GM12878 (cell line): ENCODE measurements at regions not wholly inside any gene's neighbourhood (a gene's known extent, or its start where the extent isn't known, plus 50 kb on each side); places are given as distances from the start of the nearest gene placed in this dataset.

Source experiments
- ATAC-seq: fragments of 200-7000 bp; cut with Tn5 transposase; 3 replicates; pipeline ENCODE4 v1.9.1; 2020; ENCODE audit warnings: mild to moderate bottlenecking, moderate library complexity
- BruUV-seq: library from RNA; stranded (reverse); fragments of 400-500 nt; replicated peaks from 2 replicates; lab custom pipeline; 2021; lab: Mats Ljungman, UMichigan
- CTCF ChIA-PET: fragments of 300-600 bp; sonication (Branson Sonifier 250); formaldehyde crosslinking; extraction: SDS; loops from one replicate; lab custom pipeline; 2021; ENCODE audit warnings: inconsistent platforms; lab: Yijun Ruan, JAX
- POLR2A ChIA-PET: fragments of 350-600 bp; formaldehyde crosslinking; extraction: SDS; loops from one replicate; lab custom pipeline; 2021; ENCODE audit warnings: inconsistent platforms; lab: Charles Lee
- RAD21 ChIA-PET: fragments of 300-600 bp; sonication (Branson Sonifier 250); formaldehyde crosslinking; loops from one replicate; lab custom pipeline; 2023; ENCODE audit warnings: antibody characterized with exemption; ENCODE audit not compliant: unreplicated experiment; lab: Charles Lee
- SMC1A ChIA-PET: fragments of 300-600 bp; sonication (Branson Sonifier 250); formaldehyde crosslinking; loops from one replicate; lab custom pipeline; 2023; ENCODE audit not compliant: unreplicated experiment, uncharacterized antibody; lab: Charles Lee
- DNase-seq: peaks from one replicate; pipeline ENCODE4 v3.0.0-alpha.2; 2011; ENCODE audit warnings: low read depth, low spot score
- FAIRE-seq: peaks from 3 replicates; lab custom pipeline; 2011; peaks lifted over from hg19 to GRCh38; lab: Jason Lieb, UNC
- H2AFZ ChIP-seq: 2 replicates; pipeline ENCODE4 v1.6.0; 2011; ENCODE audit warnings: low read depth, low read length, control low read depth; ENCODE audit not compliant: control insufficient read depth
- H3K27ac ChIP-seq: 2 replicates; pipeline ENCODE4 v1.5.1; 2011; ENCODE audit warnings: control low read depth; ENCODE audit not compliant: control insufficient read depth, insufficient read depth
- H3K27me3 ChIP-seq, 2 experiments: replicated peaks in 1 of 2; 2 replicates each; pipeline versions ENCODE4 v1.6.0 to v1.6.1; 2011; ENCODE audit warnings: low read length in 1 of 2; ENCODE audit not compliant: control insufficient read depth in 2 of 2, insufficient read depth in 2 of 2
- H3K36me3 ChIP-seq, 2 experiments: 2 replicates each; pipeline ENCODE4 v1.5.1; 2011; ENCODE audit warnings: low read length in 1 of 2; ENCODE audit not compliant: control insufficient read depth in 2 of 2, insufficient read depth in 2 of 2
- H3K4me1 ChIP-seq: 2 replicates; pipeline ENCODE4 v1.6.1; 2011; ENCODE audit warnings: mild to moderate bottlenecking, low read length, moderate library complexity, mixed read lengths; ENCODE audit not compliant: control insufficient read depth, insufficient read depth
- H3K4me2 ChIP-seq: 2 replicates; pipeline ENCODE4 v1.6.0; 2011; ENCODE audit warnings: control low read depth; ENCODE audit not compliant: control insufficient read depth, insufficient read depth
- H3K4me3 ChIP-seq: fragments of 200-600 bp; sonication (generic); 2 replicates; pipeline ENCODE4 v1.5.1; 2016
- H3K79me2 ChIP-seq: 2 replicates; pipeline ENCODE4 v1.6.0; 2011; ENCODE audit warnings: low read length; ENCODE audit not compliant: control insufficient read depth, insufficient read depth
- H3K9ac ChIP-seq: 2 replicates; pipeline ENCODE4 v1.8.0; 2011; ENCODE audit warnings: low read length, control low read depth, mixed read lengths; ENCODE audit not compliant: control insufficient read depth, insufficient read depth
- H3K9me3 ChIP-seq: replicated peaks from 3 replicates; pipeline ENCODE4 v1.5.1; 2011; ENCODE audit warnings: mild to moderate bottlenecking, low read length; ENCODE audit not compliant: control insufficient read depth, insufficient read depth
- H4K20me1 ChIP-seq: 2 replicates; pipeline ENCODE4 v1.6.0; 2011; ENCODE audit not compliant: control insufficient read depth, insufficient read depth
- GATAD2B ChIP-seq: fragments of 450-650 bp; conservative IDR thresholded peaks from 2 replicates; pipeline ENCODE4 v1.6.1; 2017; ENCODE audit warnings: low read depth, mild to moderate bottlenecking, moderate library complexity
- IKZF1 ChIP-seq: fragments of 450-650 bp; conservative IDR thresholded peaks from 2 replicates; pipeline ENCODE4 v1.6.1; 2017; ENCODE audit warnings: antibody characterized with exemption, mild to moderate bottlenecking
- KDM1A ChIP-seq: fragments of 200-600 bp; sonication (generic); IDR thresholded peaks from 2 replicates; pipeline ENCODE4 v1.6.1; 2016; ENCODE audit warnings: borderline replicate concordance
- KLF5 ChIP-seq: fragments of 450-650 bp; IDR thresholded peaks from 2 replicates; pipeline ENCODE4 v1.6.1; 2014; ENCODE audit warnings: mild to moderate bottlenecking; ENCODE audit not compliant: partially characterized antibody
- MEF2A ChIP-seq: IDR thresholded peaks from 2 replicates; pipeline ENCODE4 v1.6.1; 2011; ENCODE audit warnings: low read depth, mild to moderate bottlenecking, low read length, moderate library complexity; ENCODE audit not compliant: insufficient read depth
- MTA3 ChIP-seq: IDR thresholded peaks from 2 replicates; pipeline ENCODE4 v1.6.1; 2012; ENCODE audit warnings: low read length, inconsistent platforms, borderline replicate concordance
- NBN ChIP-seq: fragments of 450-650 bp; IDR thresholded peaks from 2 replicates; pipeline ENCODE4 v1.6.1; 2016
- NR2C2 ChIP-seq: IDR thresholded peaks from 2 replicates; pipeline ENCODE4 v1.6.1; 2011; ENCODE audit warnings: borderline replicate concordance, low read depth; ENCODE audit not compliant: control insufficient read depth, insufficient read length
- PAX5 ChIP-seq: IDR thresholded peaks from 2 replicates; pipeline ENCODE4 v1.6.1; 2011; ENCODE audit warnings: low read depth, low read length, borderline replicate concordance
- SMC3 ChIP-seq: IDR thresholded peaks from 2 replicates; pipeline ENCODE4 v1.6.1; 2011; ENCODE audit warnings: low read length, improper control_type of control experiment, borderline replicate concordance
- ZBED1 ChIP-seq: IDR thresholded peaks from 2 replicates; pipeline ENCODE4 v1.6.1; 2016; ENCODE audit warnings: borderline replicate concordance
- ZNF687 ChIP-seq: fragments of 450-650 bp; IDR thresholded peaks from 2 replicates; pipeline ENCODE4 v1.6.1; 2017; ENCODE audit warnings: mild to moderate bottlenecking, moderate library complexity
- WGBS: methylation state at CpG from one replicate; pipeline ENCODE4 v1.1.6; 2016; ENCODE audit warnings: low lambda C conversion rate; ENCODE audit not compliant: insufficient replicate concordance, insufficient coverage; ENCODE audit errors: missing lambda C conversion rate; 5-methylcytosine and 5-hydroxymethylcytosine counted together
- in situ Hi-C: fragments of 300-500 bp; cut with MboI; formaldehyde crosslinking; loops from 9 replicates; pipeline ENCODE4 v1.14.3; 2018; ENCODE audit warnings: mixed read lengths
- intact Hi-C: fragments of 100-400 bp; cut with micrococcal nuclease; formaldehyde crosslinking; loops from one replicate; pipeline ENCODE4 v1.14.2; 2022; ENCODE audit not compliant: unreplicated experiment
- TF ChIP-seq, protein P1 (sequence below): fragments of 450-650 bp; formaldehyde crosslinking; IDR thresholded peaks from 2 replicates; pipeline ENCODE4 v1.5.0; 2022; ENCODE audit warnings: mild to moderate bottlenecking, missing genetic modification characterization
- TF ChIP-seq, protein P2 (sequence below): fragments of 450-650 bp; IDR thresholded peaks from 2 replicates; pipeline ENCODE4 v1.6.1; 2018; ENCODE audit warnings: borderline replicate concordance, mild to moderate bottlenecking; ENCODE audit not compliant: partially characterized antibody
- TF ChIP-seq, protein P3 (sequence below): IDR thresholded peaks from 2 replicates; pipeline ENCODE4 v1.6.1; 2012; ENCODE audit warnings: low read depth, low read length, improper control_type of control experiment

- Histone ChIP-seq H3K4me3 (no peak overlapping the region), H3K79me2 (no peaks in the 10 kb centered on the region), H3K27me3 (no peaks in the 10 kb centered on the region), H3K27ac (no peak overlapping the region), H2AFZ (no peak overlapping the region), H3K9me3 (no peaks in the 10 kb centered on the region), H4K20me1 (no peaks in the 10 kb centered on the region), H3K4me1 (no peaks in the 10 kb centered on the region), H3K4me2 (no peak overlapping the region), H3K36me3 (no peaks in the 10 kb centered on the region), H3K9ac (no peak overlapping the region)
- WGBS: 0% methylated on average over 1 of the region's 1 CpG
- ATAC-seq (no peak), DNase-seq (no peak), FAIRE-seq (no peak)
- in situ Hi-C loops (no loop called here), intact Hi-C loops (no loop called here)
- CTCF ChIA-PET: no interaction called here
- no TSS peak for BruUV-seq
- POLR2A ChIA-PET: no interaction called here
- RAD21 ChIA-PET: no interaction called here
- SMC1A ChIA-PET: interaction anchor here (1.1 kb wide), 1 partner anchor 22 kb away, joined by 3 read pairs; no protein-coding TSS in a partner anchor
- no peak for TF ChIP-seq NBN
- TF ChIP-seq PAX5: no peak
- no peak for TF ChIP-seq SMC3
- no peak for TF ChIP-seq KDM1A
- TF ChIP-seq IKZF1: no peak
- TF ChIP-seq NR2C2: no peak
- TF ChIP-seq KLF5: no peak
- TF ChIP-seq ZBED1: no peak
- TF ChIP-seq MEF2A: no peak
- no peak for TF ChIP-seq MTA3
- TF ChIP-seq, protein P1, sequence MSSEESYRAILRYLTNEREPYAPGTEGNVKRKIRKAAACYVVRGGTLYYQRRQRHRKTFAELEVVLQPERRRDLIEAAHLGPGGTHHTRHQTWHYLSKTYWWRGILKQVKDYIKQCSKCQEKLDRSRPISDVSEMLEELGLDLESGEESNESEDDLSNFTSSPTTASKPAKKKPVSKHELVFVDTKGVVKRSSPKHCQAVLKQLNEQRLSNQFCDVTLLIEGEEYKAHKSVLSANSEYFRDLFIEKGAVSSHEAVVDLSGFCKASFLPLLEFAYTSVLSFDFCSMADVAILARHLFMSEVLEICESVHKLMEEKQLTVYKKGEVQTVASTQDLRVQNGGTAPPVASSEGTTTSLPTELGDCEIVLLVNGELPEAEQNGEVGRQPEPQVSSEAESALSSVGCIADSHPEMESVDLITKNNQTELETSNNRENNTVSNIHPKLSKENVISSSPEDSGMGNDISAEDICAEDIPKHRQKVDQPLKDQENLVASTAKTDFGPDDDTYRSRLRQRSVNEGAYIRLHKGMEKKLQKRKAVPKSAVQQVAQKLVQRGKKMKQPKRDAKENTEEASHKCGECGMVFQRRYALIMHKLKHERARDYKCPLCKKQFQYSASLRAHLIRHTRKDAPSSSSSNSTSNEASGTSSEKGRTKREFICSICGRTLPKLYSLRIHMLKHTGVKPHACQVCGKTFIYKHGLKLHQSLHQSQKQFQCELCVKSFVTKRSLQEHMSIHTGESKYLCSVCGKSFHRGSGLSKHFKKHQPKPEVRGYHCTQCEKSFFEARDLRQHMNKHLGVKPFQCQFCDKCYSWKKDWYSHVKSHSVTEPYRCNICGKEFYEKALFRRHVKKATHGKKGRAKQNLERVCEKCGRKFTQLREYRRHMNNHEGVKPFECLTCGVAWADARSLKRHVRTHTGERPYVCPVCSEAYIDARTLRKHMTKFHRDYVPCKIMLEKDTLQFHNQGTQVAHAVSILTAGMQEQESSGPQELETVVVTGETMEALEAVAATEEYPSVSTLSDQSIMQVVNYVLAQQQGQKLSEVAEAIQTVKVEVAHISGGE (CRISPR knock-in tag): no peak
- TF ChIP-seq, protein P2, sequence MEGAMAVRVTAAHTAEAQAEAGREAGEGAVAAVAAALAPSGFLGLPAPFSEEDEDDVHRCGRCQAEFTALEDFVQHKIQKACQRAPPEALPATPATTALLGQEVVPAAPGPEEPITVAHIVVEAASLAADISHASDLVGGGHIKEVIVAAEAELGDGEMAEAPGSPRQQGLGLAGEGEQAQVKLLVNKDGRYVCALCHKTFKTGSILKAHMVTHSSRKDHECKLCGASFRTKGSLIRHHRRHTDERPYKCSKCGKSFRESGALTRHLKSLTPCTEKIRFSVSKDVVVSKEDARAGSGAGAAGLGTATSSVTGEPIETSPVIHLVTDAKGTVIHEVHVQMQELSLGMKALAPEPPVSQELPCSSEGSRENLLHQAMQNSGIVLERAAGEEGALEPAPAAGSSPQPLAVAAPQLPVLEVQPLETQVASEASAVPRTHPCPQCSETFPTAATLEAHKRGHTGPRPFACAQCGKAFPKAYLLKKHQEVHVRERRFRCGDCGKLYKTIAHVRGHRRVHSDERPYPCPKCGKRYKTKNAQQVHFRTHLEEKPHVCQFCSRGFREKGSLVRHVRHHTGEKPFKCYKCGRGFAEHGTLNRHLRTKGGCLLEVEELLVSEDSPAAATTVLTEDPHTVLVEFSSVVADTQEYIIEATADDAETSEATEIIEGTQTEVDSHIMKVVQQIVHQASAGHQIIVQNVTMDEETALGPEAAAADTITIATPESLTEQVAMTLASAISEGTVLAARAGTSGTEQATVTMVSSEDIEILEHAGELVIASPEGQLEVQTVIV: no peak
- TF ChIP-seq GATAD2B: no peak
- no peak for TF ChIP-seq ZNF687
- TF ChIP-seq, protein P3, sequence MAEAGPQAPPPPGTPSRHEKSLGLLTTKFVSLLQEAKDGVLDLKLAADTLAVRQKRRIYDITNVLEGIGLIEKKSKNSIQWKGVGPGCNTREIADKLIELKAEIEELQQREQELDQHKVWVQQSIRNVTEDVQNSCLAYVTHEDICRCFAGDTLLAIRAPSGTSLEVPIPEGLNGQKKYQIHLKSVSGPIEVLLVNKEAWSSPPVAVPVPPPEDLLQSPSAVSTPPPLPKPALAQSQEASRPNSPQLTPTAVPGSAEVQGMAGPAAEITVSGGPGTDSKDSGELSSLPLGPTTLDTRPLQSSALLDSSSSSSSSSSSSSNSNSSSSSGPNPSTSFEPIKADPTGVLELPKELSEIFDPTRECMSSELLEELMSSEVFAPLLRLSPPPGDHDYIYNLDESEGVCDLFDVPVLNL: no peak
Measured at GRCh38 chr17:52653014-52653413, 494.5 kb upstream of the CA10 start.
